Fibroblast of pulmonary artery (primary cell): ENCODE measurements at regions not wholly inside any gene's neighbourhood (a gene's known extent, or its start where the extent isn't known, plus 50 kb on each side); places are given as distances from the start of the nearest gene placed in this dataset.
"Not testable (repeated sequence)": the region's sequence is repeated elsewhere in the genome, so short reads cannot be mapped to it uniquely, and the experiment has no call there.

Experiments
- DNase-seq: peaks from one replicate; pipeline ENCODE4 v3.0.0-alpha.2; 2010; ENCODE audit warnings: low read depth
- H3K4me3 ChIP-seq: replicated peaks from 2 replicates; pipeline ENCODE4 v1.5.1; 2011; ENCODE audit warnings: low read depth, mild to moderate bottlenecking, control low read depth, low read length, moderate library complexity
- CTCF ChIP-seq: IDR thresholded peaks from 2 replicates; pipeline ENCODE4 v1.5.1; 2011; ENCODE audit warnings: mild to moderate bottlenecking, control low read depth, low read length, inconsistent platforms; ENCODE audit errors: missing control alignments

GRCh38 chr16:64345142-64345541 is 776.7 kb downstream of the CDH11 start:
- DNase-seq = no peak
- H3K4me3 ChIP-seq = no peak overlapping the region
- TF ChIP-seq CTCF = no peak

- not testable (repeated sequence) for DNase-seq, H3K4me3 ChIP-seq
These were observed 777.9 kb downstream of the CDH11 start for GRCh38 chr16:64343820-64344443.

- DNase-seq = no peak
- TF ChIP-seq CTCF = no peak
- H3K4me3 ChIP-seq = no peak overlapping the region
These were observed 778.6 kb downstream of the CDH11 start for GRCh38 chr16:64343061-64343819.

GRCh38 chr16:64341336-64341735 is 780.5 kb downstream of the CDH11 start:
- not testable (repeated sequence) for DNase-seq, H3K4me3 ChIP-seq

- no peak overlapping the region for H3K4me3 ChIP-seq
- DNase-seq = peak; percentile 26
- TF ChIP-seq CTCF = no peak
These were observed 782.7 kb downstream of the CDH11 start for GRCh38 chr16:64339052-64339770.

GRCh38 chr16:64321881-64322280 is 800.0 kb downstream of the CDH11 start:
- no peak for DNase-seq
- TF ChIP-seq CTCF = no peak
- no peak overlapping the region for H3K4me3 ChIP-seq

GRCh38 chr16:64321066-64321465 is 800.8 kb downstream of the CDH11 start:
- no peak for DNase-seq
- no peak overlapping the region for H3K4me3 ChIP-seq
- TF ChIP-seq CTCF = no peak

GRCh38 chr16:64317601-64318000 is 804.3 kb downstream of the CDH11 start:
- TF ChIP-seq CTCF = no peak
- DNase-seq = no peak
- H3K4me3 ChIP-seq = no peak overlapping the region
